IMR-90 (cell line): ENCODE measurements at regions not wholly inside any gene's neighbourhood (a gene's known extent, or its start where the extent isn't known, plus 50 kb on each side); places are given as distances from the start of the nearest gene placed in this dataset.

Experiments used
- ATAC-seq: fragments of 200-7000 bp; cut with Tn5 transposase; 2 replicates; pipeline ENCODE4 v1.9.1; 2020; ENCODE audit warnings: low read depth, mild to moderate bottlenecking, moderate library complexity
- BruUV-seq: library from RNA; stranded (reverse); fragments of 400-500 nt; replicated peaks from 2 replicates; lab custom pipeline; 2021; lab: Mats Ljungman, UMichigan
- CTCF ChIA-PET: fragments of 300-600 bp; formaldehyde crosslinking; extraction: SDS; loops from one replicate; lab custom pipeline; 2021; ENCODE audit warnings: antibody characterized with exemption; lab: Yijun Ruan, JAX
- POLR2A ChIA-PET: fragments of 300-600 bp; sonication (Branson Sonifier 250); formaldehyde crosslinking; loops from one replicate; lab custom pipeline; 2022; ENCODE audit warnings: antibody characterized with exemption; ENCODE audit not compliant: unreplicated experiment; lab: Charles Lee
- DNase-seq: peaks from one replicate; pipeline ENCODE4 v3.0.0; 2013
- H2AFZ ChIP-seq: replicated peaks from 2 replicates; pipeline ENCODE3; 2013; ENCODE audit warnings: low read length, mild to moderate bottlenecking; ENCODE audit not compliant: poor library complexity
- H2AK5ac ChIP-seq: 2 replicates; pipeline ENCODE4 v1.6.1; 2013; ENCODE audit warnings: low read depth, low read length, inconsistent platforms
- H2AK9ac ChIP-seq: replicated peaks from 2 replicates; pipeline ENCODE3; 2013; ENCODE audit warnings: mild to moderate bottlenecking, low read depth, low read length, moderate library complexity; ENCODE audit not compliant: poor library complexity
- H2BK120ac ChIP-seq: 2 replicates; pipeline ENCODE4 v1.6.1; 2013; ENCODE audit warnings: low read depth, low read length, inconsistent platforms
- H2BK15ac ChIP-seq: 3 replicates; pipeline ENCODE4 v1.6.1; 2013; ENCODE audit warnings: low read depth, low read length, inconsistent platforms
- H2BK20ac ChIP-seq: 2 replicates; pipeline ENCODE4 v1.6.1; 2013; ENCODE audit warnings: low read depth, mild to moderate bottlenecking, inconsistent platforms, low read length, moderate library complexity
- H2BK5ac ChIP-seq: 2 replicates; pipeline ENCODE4 v1.6.1; 2013; ENCODE audit warnings: mild to moderate bottlenecking, low read depth, low read length, inconsistent platforms; ENCODE audit not compliant: poor library complexity, severe bottlenecking
- H3K14ac ChIP-seq: replicated peaks from 2 replicates; pipeline ENCODE4 v1.6.1; 2013; ENCODE audit warnings: low read depth, low read length, inconsistent platforms
- H3K18ac ChIP-seq: 2 replicates; pipeline ENCODE4 v1.6.1; 2013; ENCODE audit warnings: low read depth, low read length, control low read depth
- H3K23ac ChIP-seq: 2 replicates; pipeline ENCODE4 v1.6.1; 2013; ENCODE audit warnings: low read depth, low read length, inconsistent platforms
- H3K27ac ChIP-seq: 2 replicates; pipeline ENCODE4 v1.5.1; 2013; ENCODE audit warnings: mild to moderate bottlenecking, control low read depth, low read length; ENCODE audit not compliant: insufficient read depth
- H3K27me3 ChIP-seq: 2 replicates; pipeline ENCODE4 v1.6.1; 2013; ENCODE audit warnings: low read length; ENCODE audit not compliant: control insufficient read depth, insufficient read depth
- H3K36me3 ChIP-seq: 2 replicates; pipeline ENCODE4 v1.6.1; 2013; ENCODE audit warnings: low read length, mixed read lengths; ENCODE audit not compliant: control insufficient read depth, insufficient read depth
- H3K4ac ChIP-seq: 2 replicates; pipeline ENCODE4 v1.6.1; 2013; ENCODE audit warnings: low read depth, low read length, inconsistent platforms
- H3K4me1 ChIP-seq: 2 replicates; pipeline ENCODE4 v1.6.1; 2013; ENCODE audit warnings: low read length, mixed read lengths; ENCODE audit not compliant: control insufficient read depth, insufficient read depth
- H3K4me2 ChIP-seq: 2 replicates; pipeline ENCODE4 v1.6.1; 2013; ENCODE audit warnings: low read depth, mild to moderate bottlenecking, control low read depth, low read length, moderate library complexity
- H3K4me3 ChIP-seq: 2 replicates; pipeline ENCODE4 v1.5.1; 2013; ENCODE audit warnings: low read depth, mild to moderate bottlenecking, control low read depth, low read length, moderate library complexity; ENCODE audit not compliant: insufficient read depth
- H3K56ac ChIP-seq: 2 replicates; pipeline ENCODE4 v1.6.1; 2013; ENCODE audit warnings: low read length, inconsistent platforms; ENCODE audit not compliant: insufficient read depth; ENCODE audit errors: extremely low read depth
- H3K79me1 ChIP-seq, 2 experiments: 2 replicates each; pipeline ENCODE4 v1.6.1; 2013; ENCODE audit warnings: low read length in 2 of 2, inconsistent platforms in 1 of 2, low read depth in 1 of 2
- H3K9ac ChIP-seq: 2 replicates; pipeline ENCODE4 v1.6.1; 2013; ENCODE audit warnings: low read depth, low read length, control low read depth
- H3K9me1 ChIP-seq: 2 replicates; pipeline ENCODE4 v1.6.1; 2013; ENCODE audit warnings: low read length, inconsistent platforms; ENCODE audit not compliant: insufficient read depth
- H3K9me3 ChIP-seq: 2 replicates; pipeline ENCODE4 v1.6.1; 2013; ENCODE audit warnings: low read length; ENCODE audit not compliant: control insufficient read depth, insufficient read depth
- H4K20me1 ChIP-seq: 2 replicates; pipeline ENCODE4 v1.6.1; 2013; ENCODE audit warnings: low read length, inconsistent platforms; ENCODE audit not compliant: insufficient read depth
- H4K5ac ChIP-seq: 2 replicates; pipeline ENCODE4 v1.6.1; 2013; ENCODE audit warnings: mild to moderate bottlenecking, low read depth, low read length, control low read depth
- H4K8ac ChIP-seq, 2 experiments: 2 replicates each; pipeline ENCODE4 v1.6.1; 2013; ENCODE audit warnings: low read depth in 2 of 2, low read length in 2 of 2, control low read depth in 1 of 2, inconsistent platforms in 1 of 2
- H4K91ac ChIP-seq: 2 replicates; pipeline ENCODE4 v1.6.1; 2013; ENCODE audit warnings: low read depth, low read length, inconsistent platforms; ENCODE audit not compliant: insufficient read depth
- BHLHE40 ChIP-seq: fragments of 150-350 bp; IDR thresholded peaks from 2 replicates; pipeline ENCODE4 v1.6.1; 2016; ENCODE audit warnings: mild to moderate bottlenecking, low read depth, low read length
- CEBPB ChIP-seq: IDR thresholded peaks from 2 replicates; pipeline ENCODE4 v1.6.1; 2012; ENCODE audit warnings: low read depth, low read length, improper control_type of control experiment
- ELK1 ChIP-seq: fragments of 150-350 bp; IDR thresholded peaks from 2 replicates; pipeline ENCODE4 v1.6.1; 2016; ENCODE audit warnings: low read depth, mild to moderate bottlenecking, low read length, moderate library complexity, borderline replicate concordance
- FOS ChIP-seq: fragments of 150-350 bp; IDR thresholded peaks from 2 replicates; pipeline ENCODE4 v1.6.1; 2016; ENCODE audit warnings: low read depth, low read length
- MXI1 ChIP-seq: IDR thresholded peaks from 2 replicates; pipeline ENCODE4 v1.6.1; 2012; ENCODE audit warnings: low read depth, mild to moderate bottlenecking, low read length, moderate library complexity, borderline replicate concordance
- POLR2A ChIP-seq: IDR thresholded peaks from 2 replicates; pipeline ENCODE4 v1.6.1; 2012; ENCODE audit warnings: mild to moderate bottlenecking, low read depth, low read length
- WGBS, 2 experiments: methylation state at CpG; one replicate each; pipeline versions ENCODE4 v1.1.5 to v1.1.7; 2013; ENCODE audit warnings: missing lambda C conversion rate in 2 of 2; ENCODE audit not compliant: insufficient read length in 1 of 2; ENCODE audit errors: extremely low coverage in 2 of 2; 5-methylcytosine and 5-hydroxymethylcytosine counted together
- dilution Hi-C: fragments of 300-500 bp; cut with HindIII; formaldehyde crosslinking; loops from one replicate; pipeline ENCODE4 v1.14.3; 2018; ENCODE audit warnings: low sequenced_read_pairs; ENCODE audit not compliant: unreplicated experiment
- in situ Hi-C: fragments of 300-500 bp; cut with MboI; formaldehyde crosslinking; loops from 3 replicates; pipeline ENCODE4 v1.14.3; 2019; ENCODE audit warnings: low sequenced_read_pairs, inconsistent platforms, mixed read lengths
- intact Hi-C: fragments of 100-400 bp; cut with micrococcal nuclease; formaldehyde crosslinking; loops from 2 replicates; pipeline ENCODE4 v1.10.0; 2022

GRCh38 chr20:24389686-24390085, 79.7 kb upstream of the SYNDIG1 start:
- Histone ChIP-seq H2AK9ac (no peak overlapping the region), H2BK120ac (no peak overlapping the region), H3K9me3 (no peaks in the 10 kb centered on the region), H3K18ac (no peak overlapping the region), H3K23ac (no peak overlapping the region), H3K36me3 (no peaks in the 10 kb centered on the region), H3K27me3 (no peaks in the 10 kb centered on the region), H2AFZ (no peak overlapping the region), H4K5ac (no peak overlapping the region), H2BK20ac (no peak overlapping the region), H3K4ac (no peak overlapping the region), H2BK15ac (no peak overlapping the region), H3K14ac (no peak overlapping the region), H3K4me2 (no peak overlapping the region), H4K8ac (no peak overlapping the region), H3K27ac (no peak overlapping the region), H3K4me1 (no peaks in the 10 kb centered on the region), H3K56ac (no peak overlapping the region), H3K9me1 (no peaks in the 10 kb centered on the region), H4K20me1 (no peaks in the 10 kb centered on the region), H2AK5ac (no peak overlapping the region), H4K91ac (no peak overlapping the region), H3K79me1 (no peaks in the 10 kb centered on the region), H3K4me3 (no peak overlapping the region), H2BK5ac (no peak overlapping the region), H3K9ac (no peak overlapping the region)
- intact Hi-C loops: no loop called here
- DNase-seq (no peak), ATAC-seq (no peak)
- dilution Hi-C loops: no loop called here
- ChIA-PET POLR2A (no interaction called here), CTCF (no interaction called here)
- BruUV-seq: no TSS peak
- TF ChIP-seq ELK1: no peak
- TF ChIP-seq FOS: no peak
- TF ChIP-seq CEBPB: no peak
- TF ChIP-seq POLR2A: no peak
- no peak for TF ChIP-seq MXI1
- no peak for TF ChIP-seq BHLHE40
- in situ Hi-C loops: no loop called here
- no CpG with 5 or more reads among the region's 3 CpGs for WGBS, 2 experiments
